ENCODE measurements at regions not wholly inside any gene's neighbourhood (a gene's known extent, or its start where the extent isn't known, plus 50 kb on each side); places are given as distances from the start of the nearest gene placed in this dataset.

DNA sequence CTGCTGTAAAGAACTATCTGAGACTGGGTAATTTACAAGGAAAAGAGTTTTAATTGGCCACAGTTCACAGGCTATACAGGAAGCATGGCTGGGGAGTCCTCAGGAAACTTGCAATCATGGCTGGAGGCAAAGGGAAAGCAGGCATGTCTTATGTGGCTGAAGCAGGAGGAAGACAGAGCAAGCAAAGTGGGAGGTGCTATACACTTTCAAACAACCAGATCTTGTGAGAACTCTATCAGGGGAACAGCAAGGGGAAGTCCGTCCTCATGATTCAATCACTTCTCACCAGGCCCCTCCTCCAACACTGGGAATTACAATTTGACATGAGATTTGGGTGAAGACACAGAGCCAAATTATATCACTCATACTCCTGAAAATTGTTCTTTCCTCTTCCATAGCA lies 109.5 kb upstream of the PKP2 start:
- no peak overlapping the region for H3K27ac ChIP-seq (ENCODE audit: low read length)
- TF ChIP-seq EZH2 (IDR thresholded peaks at IDR 0.05; ENCODE audit: borderline replicate concordance, low read depth, low read length, severe bottlenecking) = no peak
- TF ChIP-seq, protein P1, sequence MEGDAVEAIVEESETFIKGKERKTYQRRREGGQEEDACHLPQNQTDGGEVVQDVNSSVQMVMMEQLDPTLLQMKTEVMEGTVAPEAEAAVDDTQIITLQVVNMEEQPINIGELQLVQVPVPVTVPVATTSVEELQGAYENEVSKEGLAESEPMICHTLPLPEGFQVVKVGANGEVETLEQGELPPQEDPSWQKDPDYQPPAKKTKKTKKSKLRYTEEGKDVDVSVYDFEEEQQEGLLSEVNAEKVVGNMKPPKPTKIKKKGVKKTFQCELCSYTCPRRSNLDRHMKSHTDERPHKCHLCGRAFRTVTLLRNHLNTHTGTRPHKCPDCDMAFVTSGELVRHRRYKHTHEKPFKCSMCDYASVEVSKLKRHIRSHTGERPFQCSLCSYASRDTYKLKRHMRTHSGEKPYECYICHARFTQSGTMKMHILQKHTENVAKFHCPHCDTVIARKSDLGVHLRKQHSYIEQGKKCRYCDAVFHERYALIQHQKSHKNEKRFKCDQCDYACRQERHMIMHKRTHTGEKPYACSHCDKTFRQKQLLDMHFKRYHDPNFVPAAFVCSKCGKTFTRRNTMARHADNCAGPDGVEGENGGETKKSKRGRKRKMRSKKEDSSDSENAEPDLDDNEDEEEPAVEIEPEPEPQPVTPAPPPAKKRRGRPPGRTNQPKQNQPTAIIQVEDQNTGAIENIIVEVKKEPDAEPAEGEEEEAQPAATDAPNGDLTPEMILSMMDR (IDR thresholded peaks at IDR 0.05; ENCODE audit: borderline replicate concordance, extremely low read depth, low read length, poor library complexity, severe bottlenecking) = no peak
- H3K9ac ChIP-seq (ENCODE audit: low read depth, low read length) = no peak overlapping the region
- DNase-seq (no peak), ATAC-seq (ENCODE audit: insufficient read depth, low read depth) (no peak)
- no peaks in the 10 kb centered on the region for H4K20me1 ChIP-seq (ENCODE audit: insufficient read depth, low read length)
- no peak overlapping the region for H3K4me2 ChIP-seq (ENCODE audit: insufficient read depth, low read length)
- no peaks in the 10 kb centered on the region for H3K36me3 ChIP-seq (ENCODE audit: insufficient read depth, low read length)
- no peak overlapping the region for H2AFZ ChIP-seq (ENCODE audit: low read depth, low read length)
- H3K27me3 ChIP-seq (ENCODE audit: insufficient read depth, low read length, poor library complexity) = no peaks in the 10 kb centered on the region
- no peak overlapping the region for H3K4me3 ChIP-seq (ENCODE audit: low read depth in 1 of 2, low read length in 2 of 2)
- H3K9me3 ChIP-seq (ENCODE audit: insufficient read depth, low read length, severe bottlenecking) = no peaks in the 10 kb centered on the region
- no peaks in the 10 kb centered on the region for H3K4me1 ChIP-seq (ENCODE audit: insufficient read depth, low read length)
- no peaks in the 10 kb centered on the region for H3K79me2 ChIP-seq (ENCODE audit: insufficient read depth, low read length)

DNA sequence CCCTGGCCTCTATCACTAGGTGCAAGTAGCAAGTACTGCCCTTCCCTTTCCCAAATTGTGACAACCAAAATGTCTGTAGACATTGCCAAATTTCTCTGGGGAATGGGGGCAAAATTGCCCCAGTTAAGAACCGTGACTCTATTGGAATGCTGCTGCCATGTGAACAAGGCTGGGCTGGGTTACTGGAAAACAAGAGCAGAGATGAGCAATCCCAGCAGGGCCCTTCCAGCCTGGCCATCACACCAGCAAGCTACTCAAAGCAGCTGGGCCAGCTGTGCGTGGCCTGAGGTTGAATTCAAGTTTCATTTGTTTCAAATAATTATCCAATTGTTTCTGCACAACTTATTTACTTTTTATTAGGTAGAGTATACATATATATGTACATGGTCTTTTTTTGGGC lies 103.4 kb upstream of the PKP2 start:
- no peak overlapping the region for H3K4me3 ChIP-seq (ENCODE audit: low read depth in 1 of 2, low read length in 2 of 2)
- no peak for TF ChIP-seq EZH2 (IDR thresholded peaks at IDR 0.05; ENCODE audit: borderline replicate concordance, low read depth, low read length, severe bottlenecking)
- TF ChIP-seq, protein P1 (IDR thresholded peaks at IDR 0.05; ENCODE audit: borderline replicate concordance, extremely low read depth, low read length, poor library complexity, severe bottlenecking) = no peak
- H3K27me3 ChIP-seq (ENCODE audit: insufficient read depth, low read length, poor library complexity) = no peaks in the 10 kb centered on the region
- DNase-seq (no peak), ATAC-seq (ENCODE audit: insufficient read depth, low read depth) (no peak)
- H3K36me3 ChIP-seq (ENCODE audit: insufficient read depth, low read length) = no peaks in the 10 kb centered on the region
- no peak overlapping the region for H3K27ac ChIP-seq (ENCODE audit: low read length)
- no peak overlapping the region for H2AFZ ChIP-seq (ENCODE audit: low read depth, low read length)
- H3K4me2 ChIP-seq (ENCODE audit: insufficient read depth, low read length) = no peak overlapping the region
- H3K9ac ChIP-seq (ENCODE audit: low read depth, low read length) = no peak overlapping the region
- H3K9me3 ChIP-seq (ENCODE audit: insufficient read depth, low read length, severe bottlenecking) = no peaks in the 10 kb centered on the region
- no peaks in the 10 kb centered on the region for H3K4me1 ChIP-seq (ENCODE audit: insufficient read depth, low read length)
- H3K79me2 ChIP-seq (ENCODE audit: insufficient read depth, low read length) = no peaks in the 10 kb centered on the region
- no peaks in the 10 kb centered on the region for H4K20me1 ChIP-seq (ENCODE audit: insufficient read depth, low read length)

DNA sequence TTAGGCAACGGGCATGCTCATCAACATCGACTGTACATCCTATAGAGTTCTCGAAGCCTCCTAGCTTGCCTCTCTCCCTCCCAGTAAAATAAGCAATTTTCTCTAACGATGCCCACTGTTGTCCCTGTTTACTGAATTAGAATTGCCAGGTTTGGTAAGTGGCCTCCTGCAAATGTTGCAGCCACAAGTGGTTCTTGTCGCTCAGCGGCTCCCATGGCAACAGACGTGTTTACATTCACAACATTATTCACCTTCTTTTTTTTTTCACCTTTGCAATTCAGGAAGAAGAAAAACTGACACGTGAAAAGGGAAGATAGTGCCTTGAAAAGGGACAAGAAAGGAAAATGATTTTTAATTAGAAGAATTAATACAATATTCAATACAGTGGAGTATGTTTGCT lies 100.9 kb upstream of the PKP2 start:
- Histone ChIP-seq H3K36me3 (ENCODE audit: insufficient read depth, low read length) (no peaks in the 10 kb centered on the region), H2AFZ (ENCODE audit: low read depth, low read length) (no peak overlapping the region), H3K9ac (ENCODE audit: low read depth, low read length) (no peak overlapping the region), H3K9me3 (ENCODE audit: insufficient read depth, low read length, severe bottlenecking) (no peaks in the 10 kb centered on the region), H3K4me3 (ENCODE audit: low read depth in 1 of 2, low read length in 2 of 2) (no peak overlapping the region), H3K27me3 (ENCODE audit: insufficient read depth, low read length, poor library complexity) (no peaks in the 10 kb centered on the region), H3K79me2 (ENCODE audit: insufficient read depth, low read length) (no peaks in the 10 kb centered on the region), H3K4me1 (ENCODE audit: insufficient read depth, low read length) (no peaks in the 10 kb centered on the region), H3K4me2 (ENCODE audit: insufficient read depth, low read length) (no peak overlapping the region), H3K27ac (ENCODE audit: low read length) (no peak overlapping the region), H4K20me1 (ENCODE audit: insufficient read depth, low read length) (no peaks in the 10 kb centered on the region)
- no peak for ATAC-seq (ENCODE audit: insufficient read depth, low read depth)
- TF ChIP-seq, protein P1 (IDR thresholded peaks at IDR 0.05; ENCODE audit: borderline replicate concordance, extremely low read depth, low read length, poor library complexity, severe bottlenecking) = no peak
- no peak for TF ChIP-seq EZH2 (IDR thresholded peaks at IDR 0.05; ENCODE audit: borderline replicate concordance, low read depth, low read length, severe bottlenecking)
- no peak for DNase-seq

DNA sequence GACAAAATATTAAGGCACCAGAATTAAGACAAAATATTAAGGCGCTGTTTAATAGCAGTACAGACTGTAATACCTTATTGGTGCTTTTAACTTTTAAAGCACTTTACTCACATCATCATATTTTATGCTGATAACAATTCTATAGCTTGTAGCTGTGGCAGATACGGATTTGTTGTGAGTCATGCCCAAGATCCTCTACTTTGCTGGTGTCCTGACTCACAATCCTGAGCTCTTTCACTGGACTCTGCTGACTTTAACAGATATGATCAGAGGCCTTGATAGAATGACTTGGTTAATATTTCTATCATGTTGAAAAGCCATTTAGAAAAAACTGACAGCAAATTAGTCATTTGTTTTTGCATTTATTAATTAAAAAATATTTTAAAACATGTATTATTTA lies 99.0 kb upstream of the PKP2 start:
- Histone ChIP-seq H3K27me3 (ENCODE audit: insufficient read depth, low read length, poor library complexity) (no peaks in the 10 kb centered on the region), H3K9ac (ENCODE audit: low read depth, low read length) (no peak overlapping the region), H3K4me3 (ENCODE audit: low read depth in 1 of 2, low read length in 2 of 2) (no peak overlapping the region), H4K20me1 (ENCODE audit: insufficient read depth, low read length) (no peaks in the 10 kb centered on the region), H3K9me3 (ENCODE audit: insufficient read depth, low read length, severe bottlenecking) (no peaks in the 10 kb centered on the region), H3K79me2 (ENCODE audit: insufficient read depth, low read length) (no peaks in the 10 kb centered on the region), H3K36me3 (ENCODE audit: insufficient read depth, low read length) (no peaks in the 10 kb centered on the region), H2AFZ (ENCODE audit: low read depth, low read length) (no peak overlapping the region), H3K27ac (ENCODE audit: low read length) (no peak overlapping the region), H3K4me2 (ENCODE audit: insufficient read depth, low read length) (no peak overlapping the region), H3K4me1 (ENCODE audit: insufficient read depth, low read length) (no peaks in the 10 kb centered on the region)
- TF ChIP-seq, protein P1 (IDR thresholded peaks at IDR 0.05; ENCODE audit: borderline replicate concordance, extremely low read depth, low read length, poor library complexity, severe bottlenecking) = no peak
- DNase-seq = no peak
- no peak for ATAC-seq (ENCODE audit: insufficient read depth, low read depth)

All from DND-41 (cell line).